H1 (cell line): ENCODE measurements at regions not wholly inside any gene's neighbourhood (a gene's known extent, or its start where the extent isn't known, plus 50 kb on each side); places are given as distances from the start of the nearest gene placed in this dataset.

ENCODE experiments used
- CTCF ChIA-PET: fragments of 300-600 bp; sonication (Branson Sonifier 250); formaldehyde crosslinking; loops from one replicate; lab custom pipeline; 2021; ENCODE audit not compliant: partially characterized antibody; lab: Charles Lee
- POLR2A ChIA-PET: fragments of 300-600 bp; sonication (Branson Sonifier 250); formaldehyde crosslinking; loops from one replicate; lab custom pipeline; 2021; ENCODE audit warnings: inconsistent platforms; ENCODE audit not compliant: partially characterized antibody; lab: Charles Lee
- DNase-seq, 2 experiments: peaks; one replicate each; pipeline versions ENCODE4 v3.0.0 to v3.0.0-alpha.2; 2010 to 2022; ENCODE audit warnings: low spot score in 2 of 2, low read depth in 1 of 2, mixed read lengths in 1 of 2
- FAIRE-seq: peaks from 2 replicates; lab custom pipeline; 2011; peaks lifted over from hg19 to GRCh38; lab: Jason Lieb, UNC
- H2AFZ ChIP-seq: 2 replicates; pipeline ENCODE4 v1.8.1; 2012; ENCODE audit warnings: low read length, inconsistent platforms
- H2AK5ac ChIP-seq: 2 replicates; pipeline ENCODE4 v1.6.1; 2013; ENCODE audit warnings: low read depth, low read length
- H2BK120ac ChIP-seq: replicated peaks from 2 replicates; pipeline ENCODE3; 2013; ENCODE audit warnings: low read depth, low read length, inconsistent platforms
- H2BK12ac ChIP-seq: 2 replicates; pipeline ENCODE4 v1.6.1; 2013; ENCODE audit warnings: low read depth, low read length
- H2BK15ac ChIP-seq: 2 replicates; pipeline ENCODE4 v1.6.1; 2013; ENCODE audit warnings: low read length
- H2BK20ac ChIP-seq: 2 replicates; pipeline ENCODE4 v1.6.1; 2013; ENCODE audit warnings: low read length
- H2BK5ac ChIP-seq: 2 replicates; pipeline ENCODE4 v1.6.1; 2013; ENCODE audit warnings: low read depth, low read length
- H3K14ac ChIP-seq: 2 replicates; pipeline ENCODE4 v1.6.1; 2013; ENCODE audit warnings: inconsistent platforms; ENCODE audit not compliant: insufficient read length
- H3K18ac ChIP-seq: 2 replicates; pipeline ENCODE4 v1.6.1; 2013; ENCODE audit warnings: low read length; ENCODE audit errors: extremely low read depth
- H3K23ac ChIP-seq: 2 replicates; pipeline ENCODE4 v1.6.1; 2013; ENCODE audit warnings: inconsistent platforms; ENCODE audit not compliant: insufficient read length
- H3K23me2 ChIP-seq: 2 replicates; pipeline ENCODE4 v1.6.1; 2013; ENCODE audit warnings: low read depth, low read length
- H3K27ac ChIP-seq: 2 replicates; pipeline ENCODE4 v1.6.1; 2011; ENCODE audit warnings: low read depth, low read length, inconsistent platforms
- H3K27me3 ChIP-seq, 4 experiments: replicated peaks in 1 of 4; 1 replicate in 1 of 4; 2 replicates in 3 of 4; pipeline versions ENCODE4 v1.6.1 to v1.8.1; 2011 to 2013; ENCODE audit warnings: low read length in 3 of 4, mild to moderate bottlenecking in 3 of 4, inconsistent platforms in 2 of 4, mixed read lengths in 2 of 4, moderate library complexity in 1 of 4; ENCODE audit not compliant: control insufficient read depth in 3 of 4, insufficient read depth in 3 of 4; ENCODE audit errors: extremely low read depth in 1 of 4
- H3K36me3 ChIP-seq, 4 experiments: 2 replicates each; pipeline versions ENCODE4 v1.6.1 to v1.8.1; 2011 to 2013; ENCODE audit warnings: mild to moderate bottlenecking in 4 of 4, low read length in 3 of 4, moderate library complexity in 2 of 4, control low read depth in 1 of 4, inconsistent platforms in 1 of 4; ENCODE audit not compliant: insufficient read depth in 4 of 4, control insufficient read depth in 2 of 4
- H3K4ac ChIP-seq: replicated peaks from 2 replicates; pipeline ENCODE3; 2013; ENCODE audit warnings: low read length, low read depth, mixed read lengths, inconsistent platforms; ENCODE audit not compliant: insufficient read length
- H3K4me1 ChIP-seq, 4 experiments: replicated peaks in 1 of 4; 1 replicate in 1 of 4; 2 replicates in 3 of 4; pipeline versions ENCODE4 v1.6.1 to v1.8.1; 2011 to 2013; ENCODE audit warnings: low read length in 3 of 4, inconsistent platforms in 2 of 4, mixed read lengths in 1 of 4; ENCODE audit not compliant: insufficient read depth in 4 of 4, control insufficient read depth in 3 of 4
- H3K4me2 ChIP-seq, 2 experiments: 2 replicates each; pipeline versions ENCODE4 v1.6.1 to v1.8.1; 2011 to 2013; ENCODE audit warnings: low read depth in 2 of 2, low read length in 2 of 2, control low read depth in 1 of 2, inconsistent platforms in 1 of 2, mild to moderate bottlenecking in 1 of 2; ENCODE audit not compliant: insufficient read depth in 1 of 2
- H3K4me3 ChIP-seq, 4 experiments: fragments of 200-600, 300-600 bp in 1 of 4; sonication (generic), shearing (Covaris generic), sonication (Bioruptor Twin) in 1 of 4; 2 replicates each; pipeline versions ENCODE4 v1.5.1 to v1.8.1; 2011 to 2016; ENCODE audit warnings: low read length in 4 of 4, low read depth in 3 of 4, control low read depth in 2 of 4, inconsistent platforms in 2 of 4, mild to moderate bottlenecking in 2 of 4, mixed read lengths in 1 of 4, moderate library complexity in 1 of 4; ENCODE audit not compliant: insufficient read depth in 2 of 4; ENCODE audit errors: extremely low read depth in 1 of 4
- H3K56ac ChIP-seq: replicated peaks from 2 replicates; pipeline ENCODE3; 2013; ENCODE audit warnings: low read depth, mild to moderate bottlenecking, mixed read lengths, low read length, inconsistent platforms; ENCODE audit not compliant: insufficient read length
- H3K79me1 ChIP-seq: 2 replicates; pipeline ENCODE4 v1.6.1; 2013; ENCODE audit warnings: low read depth, low read length, control low read depth
- H3K79me2 ChIP-seq, 2 experiments: 2 replicates each; pipeline versions ENCODE4 v1.6.1 to v1.8.1; 2012 to 2013; ENCODE audit warnings: low read length in 2 of 2, mild to moderate bottlenecking in 2 of 2, inconsistent platforms in 1 of 2; ENCODE audit not compliant: insufficient read depth in 2 of 2, control insufficient read depth in 1 of 2
- H3K9ac ChIP-seq, 4 experiments: replicated peaks in 1 of 4; 1 replicate in 1 of 4; 2 replicates in 3 of 4; pipeline versions ENCODE4 v1.6.1 to v1.8.1; 2011 to 2013; ENCODE audit warnings: low read depth in 3 of 4, low read length in 3 of 4, control low read depth in 2 of 4, mild to moderate bottlenecking in 2 of 4, moderate library complexity in 2 of 4, inconsistent platforms in 1 of 4; ENCODE audit errors: extremely low read depth in 1 of 4
- H3K9me3 ChIP-seq, 2 experiments: 2 replicates each; pipeline versions ENCODE4 v1.6.1 to v1.8.1; 2012 to 2013; ENCODE audit warnings: mild to moderate bottlenecking in 2 of 2, moderate library complexity in 2 of 2, control low read depth in 1 of 2, inconsistent platforms in 1 of 2, low read depth in 1 of 2, low read length in 1 of 2, mixed read lengths in 1 of 2; ENCODE audit not compliant: insufficient read depth in 2 of 2
- H4K20me1 ChIP-seq, 2 experiments: replicated peaks in 1 of 2; 2 replicates each; pipeline versions ENCODE3 to v1.8.1; 2011 to 2013; ENCODE audit warnings: inconsistent platforms in 2 of 2, low read length in 2 of 2, mild to moderate bottlenecking in 1 of 2; ENCODE audit not compliant: insufficient read depth in 2 of 2, control insufficient read depth in 1 of 2
- H4K5ac ChIP-seq: 2 replicates; pipeline ENCODE4 v1.6.1; 2013; ENCODE audit warnings: low read length, low read depth, mixed read lengths, inconsistent platforms; ENCODE audit not compliant: insufficient read length
- H4K8ac ChIP-seq: 2 replicates; pipeline ENCODE4 v1.8.0; 2013; ENCODE audit warnings: mild to moderate bottlenecking, moderate library complexity, low read length, inconsistent platforms; ENCODE audit not compliant: insufficient read depth; ENCODE audit errors: extremely low read depth
- H4K91ac ChIP-seq: replicated peaks from 2 replicates; pipeline ENCODE3; 2013; ENCODE audit warnings: low read length, mixed read lengths, inconsistent platforms; ENCODE audit not compliant: insufficient read length
- CBX8 ChIP-seq: fragments of 300-800, 300-1000 bp; sonication (generic); IDR thresholded peaks from 2 replicates; pipeline ENCODE4 v1.7.1; 2016; ENCODE audit warnings: low read depth, low read length, borderline replicate concordance
- KDM1A ChIP-seq: fragments of 200-600, 300-600 bp; sonication (generic); IDR thresholded peaks from 2 replicates; pipeline ENCODE4 v1.7.1; 2016; ENCODE audit warnings: mild to moderate bottlenecking, low read length, borderline replicate concordance
- NANOG ChIP-seq: IDR thresholded peaks from 2 replicates; pipeline ENCODE4 v1.6.1; 2011; ENCODE audit warnings: low read length, low read depth, mild to moderate bottlenecking, inconsistent platforms; ENCODE audit not compliant: insufficient read depth, poor library complexity, severe bottlenecking
- SP2 ChIP-seq: IDR thresholded peaks from 2 replicates; pipeline ENCODE4 v1.6.1; 2012; ENCODE audit warnings: mild to moderate bottlenecking, low read length, inconsistent platforms
- TAF1 ChIP-seq: IDR thresholded peaks from 2 replicates; pipeline ENCODE4 v1.6.1; 2011; ENCODE audit warnings: mild to moderate bottlenecking, low read depth, low read length
- TBP ChIP-seq: IDR thresholded peaks from 2 replicates; pipeline ENCODE4 v1.6.1; 2011; ENCODE audit warnings: low read depth, low read length, improper control_type of control experiment
- TF ChIP-seq, protein P1 (sequence below): IDR thresholded peaks from 2 replicates; pipeline ENCODE4 v1.6.1; 2011; ENCODE audit warnings: low read depth, mild to moderate bottlenecking, low read length; ENCODE audit not compliant: insufficient read depth

DNA sequence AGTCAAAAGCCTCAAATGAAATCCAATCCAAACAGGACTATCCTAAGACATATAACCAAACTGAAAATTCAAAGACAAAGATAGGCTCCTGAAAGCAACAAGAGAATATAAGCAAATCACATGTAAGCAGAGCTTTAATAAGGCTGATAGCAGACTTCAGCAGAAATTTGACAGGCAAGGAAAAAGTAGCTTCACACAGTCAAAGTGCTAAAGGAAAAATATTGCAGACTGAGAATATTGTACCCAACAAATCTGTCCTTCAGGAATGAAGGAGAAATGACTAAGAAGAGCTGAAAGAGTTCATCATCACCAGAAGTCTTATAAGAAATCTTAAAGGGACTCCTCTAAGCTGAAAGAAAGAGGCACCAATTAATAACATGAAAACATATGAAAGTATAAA, 150.0 kb downstream of the EVA1A start:
- H4K20me1 ChIP-seq, result no peaks in the 10 kb centered on the region
- no peak overlapping the region for H2BK12ac ChIP-seq
- no peak overlapping the region for H4K91ac ChIP-seq
- no peak overlapping the region for H2BK20ac ChIP-seq
- no peak overlapping the region for H3K27ac ChIP-seq
- CTCF ChIA-PET, result no interaction called here
- no peak overlapping the region for H3K18ac ChIP-seq
- H3K4me2 ChIP-seq, result no peak overlapping the region
- DNase-seq, result no peak
- no peaks in the 10 kb centered on the region for H3K79me2 ChIP-seq
- no peak overlapping the region for H3K9ac ChIP-seq
- H3K4me3 ChIP-seq, result no peak overlapping the region
- H2BK5ac ChIP-seq, result no peak overlapping the region
- TF ChIP-seq SP2 (no peak), CBX8 (no peak), KDM1A (no peak), NANOG (no peak), TBP (no peak), TAF1 (no peak)
- TF ChIP-seq, protein P1, sequence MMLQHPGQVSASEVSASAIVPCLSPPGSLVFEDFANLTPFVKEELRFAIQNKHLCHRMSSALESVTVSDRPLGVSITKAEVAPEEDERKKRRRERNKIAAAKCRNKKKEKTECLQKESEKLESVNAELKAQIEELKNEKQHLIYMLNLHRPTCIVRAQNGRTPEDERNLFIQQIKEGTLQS, result no peak
- TF ChIP-seq, all 59 proteins: peak for 0
- Histone ChIP-seq H3K36me3 (no peaks in the 10 kb centered on the region), H3K23ac (no peak overlapping the region), H3K4me1 (peaks cover 0 to 6% (median 1%) of the 10 kb centered on the region in 4 experiments; a peak in 2 of 7 replicates), H2BK15ac (no peak overlapping the region), H3K56ac (no peak overlapping the region), H2AK5ac (no peak overlapping the region), H3K79me1 (no peaks in the 10 kb centered on the region), H2AFZ (no peak overlapping the region), H4K8ac (no peak overlapping the region), H3K27me3 (no peaks in the 10 kb centered on the region), H3K23me2 (no peaks in the 10 kb centered on the region), H3K4ac (no peak overlapping the region), H3K14ac (no peak overlapping the region), H2BK120ac (no peak overlapping the region), H3K9me3 (no peaks in the 10 kb centered on the region), H4K5ac (no peak overlapping the region)
- POLR2A ChIA-PET, result no interaction called here
- FAIRE-seq, result no peak
